Islet precursor cell (in vitro differentiated cells): ENCODE measurements at regions not wholly inside any gene's neighbourhood (a gene's known extent, or its start where the extent isn't known, plus 50 kb on each side); places are given as distances from the start of the nearest gene placed in this dataset.

Experiments used
- DNase-seq: peaks from one replicate; pipeline ENCODE4 v3.0.0-alpha.2; 2018

DNA sequence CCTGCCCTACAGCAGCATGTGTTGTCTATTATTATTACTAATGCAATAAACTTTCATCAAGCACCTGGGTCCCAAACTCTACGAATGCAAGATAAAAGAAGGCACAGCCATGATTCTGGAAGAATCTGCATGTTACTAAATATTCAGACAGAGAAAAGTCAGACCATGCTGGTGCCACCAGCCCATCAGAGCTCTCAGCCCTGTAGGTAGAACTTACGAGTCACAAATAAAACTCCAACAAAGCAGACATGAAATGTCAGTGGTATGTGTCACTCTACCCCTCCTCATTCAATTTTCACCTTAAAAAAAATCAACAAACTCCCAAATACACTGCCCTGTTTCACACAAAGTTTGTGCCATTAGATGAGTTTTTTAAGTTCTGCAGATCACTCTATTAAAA is 62.4 kb upstream of the TIAM1 start:
- no peak for DNase-seq

DNA sequence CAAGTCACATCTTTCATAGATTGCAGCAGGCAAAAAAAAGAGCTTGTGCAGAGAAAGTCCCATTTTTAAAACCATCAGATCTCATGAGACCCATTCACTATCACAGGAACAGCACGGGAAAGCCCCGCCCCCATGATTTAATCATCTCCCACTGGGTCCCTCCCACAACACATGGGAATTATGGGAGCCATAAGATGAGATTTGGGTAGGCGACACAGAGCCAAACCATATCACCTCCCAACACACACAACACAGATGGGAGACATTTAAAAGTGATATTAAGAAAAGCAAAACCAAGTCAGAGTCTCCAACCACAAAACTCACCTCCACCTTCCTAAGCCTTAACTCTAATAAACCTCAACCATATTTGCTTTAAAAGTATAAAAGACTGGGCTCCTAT is 61.5 kb upstream of the TIAM1 start:
- DNase-seq = peak; percentile 12

DNA sequence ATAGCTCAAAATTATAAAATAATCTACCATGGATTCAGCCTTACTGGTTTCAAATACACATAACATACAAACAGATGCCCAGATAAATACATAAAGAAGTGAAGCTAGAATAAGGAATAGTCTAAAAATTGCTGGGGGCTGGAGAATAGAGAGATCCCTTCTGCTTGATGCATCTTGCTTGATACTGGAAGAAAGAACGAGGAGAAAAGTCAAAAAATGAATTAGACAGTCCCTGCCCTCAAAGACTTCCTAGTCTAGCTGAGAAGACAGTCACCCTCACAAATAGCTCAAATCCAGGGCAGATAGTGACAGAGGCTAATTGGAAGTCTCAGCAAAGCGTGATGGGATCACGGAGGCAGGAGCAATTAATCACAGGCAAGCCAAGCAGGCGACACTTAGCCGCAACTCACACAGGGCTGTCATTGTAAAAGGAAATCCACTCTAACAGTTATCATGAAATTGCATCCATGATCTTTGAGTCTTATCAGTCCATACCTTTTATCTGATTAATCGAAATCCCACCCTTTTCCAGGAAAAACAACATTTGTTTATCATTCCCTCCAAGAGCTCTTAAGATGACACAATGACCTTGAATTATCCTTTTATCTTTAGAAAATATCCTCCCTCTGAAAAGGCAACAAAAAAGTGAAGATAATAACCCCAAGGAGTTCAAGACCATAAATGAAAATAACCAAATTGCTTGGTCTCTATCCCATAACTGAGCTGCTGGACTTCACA is 59.7 kb upstream of the TIAM1 start:
- DNase-seq = no peak

DNA sequence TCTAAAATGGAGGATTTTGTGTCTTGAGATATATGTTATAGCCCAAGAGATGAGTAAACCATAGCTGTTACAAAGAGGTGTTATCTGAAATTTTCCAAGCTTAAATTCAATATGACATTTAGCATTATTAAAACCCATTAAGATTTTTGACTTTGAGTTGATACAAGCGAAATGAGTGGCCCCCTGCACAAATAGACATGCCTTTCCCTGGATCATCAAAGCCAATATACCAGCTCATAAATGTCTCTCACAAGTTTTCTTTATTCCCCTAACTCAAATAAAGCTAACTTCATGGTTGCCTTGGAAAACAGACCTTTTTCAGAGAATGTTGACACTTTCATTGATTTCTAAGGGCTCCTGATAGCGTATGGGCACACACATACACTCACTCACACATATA is 55.5 kb upstream of the TIAM1 start:
- DNase-seq = no peak

DNA sequence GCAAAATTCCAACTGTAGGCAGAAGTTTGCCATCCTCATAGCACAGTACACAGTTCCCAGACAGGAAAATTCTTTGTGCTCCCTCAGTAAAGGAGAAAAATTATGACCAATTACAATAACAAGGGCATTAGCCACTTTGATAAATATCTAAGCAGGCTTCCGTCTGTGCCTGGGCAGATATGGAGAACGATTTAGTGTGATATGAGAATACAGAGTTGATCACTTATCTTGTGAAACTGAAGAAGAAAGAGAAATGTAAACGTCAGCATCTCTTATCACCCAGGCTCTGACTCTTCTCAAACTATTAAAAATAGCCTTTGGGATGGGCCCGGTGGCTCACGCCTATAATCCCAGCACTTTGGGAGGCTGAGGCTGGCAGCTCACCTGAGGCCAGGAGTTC is 54.5 kb upstream of the TIAM1 start:
- DNase-seq = no peak

DNA sequence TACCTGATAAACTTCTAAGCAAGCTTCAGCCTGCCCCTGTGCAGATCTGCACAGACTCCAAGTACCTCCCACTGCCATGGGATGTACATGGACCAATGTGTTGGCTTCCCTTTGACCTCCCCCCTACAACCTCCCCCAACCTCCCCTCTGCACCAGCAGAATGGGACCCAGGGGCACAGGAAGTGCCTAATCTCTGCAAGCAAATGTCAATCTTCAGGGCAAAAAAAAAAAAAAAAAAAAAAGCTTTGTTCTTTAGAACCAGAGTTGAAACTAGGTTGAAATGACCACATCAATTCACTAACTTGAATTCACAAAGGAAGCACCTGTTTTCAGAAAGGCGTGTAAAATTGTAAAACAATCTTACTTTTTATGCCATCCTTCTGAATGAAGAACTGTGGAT is 53.9 kb upstream of the TIAM1 start:
- DNase-seq = no peak

DNA sequence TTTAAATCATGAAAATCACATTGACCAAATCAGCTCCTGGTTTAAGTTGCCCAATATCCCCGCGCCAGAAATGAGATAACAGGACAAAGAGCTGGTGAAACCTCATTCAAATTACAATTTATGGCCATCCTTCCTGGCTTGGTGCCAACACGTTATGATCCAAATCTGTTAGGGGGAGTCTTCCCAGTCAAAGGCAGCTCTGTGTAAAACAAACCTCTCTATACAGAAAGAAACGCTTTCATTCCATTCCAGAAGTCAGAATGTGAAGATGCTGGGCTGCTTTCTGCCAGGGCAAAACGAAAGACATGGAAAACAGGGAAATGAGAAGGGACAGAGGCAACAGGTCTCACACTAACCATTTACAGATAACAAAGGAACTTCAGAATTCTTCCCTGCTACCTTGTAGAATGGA is 53.5 kb upstream of the TIAM1 start:
- no peak for DNase-seq

DNA sequence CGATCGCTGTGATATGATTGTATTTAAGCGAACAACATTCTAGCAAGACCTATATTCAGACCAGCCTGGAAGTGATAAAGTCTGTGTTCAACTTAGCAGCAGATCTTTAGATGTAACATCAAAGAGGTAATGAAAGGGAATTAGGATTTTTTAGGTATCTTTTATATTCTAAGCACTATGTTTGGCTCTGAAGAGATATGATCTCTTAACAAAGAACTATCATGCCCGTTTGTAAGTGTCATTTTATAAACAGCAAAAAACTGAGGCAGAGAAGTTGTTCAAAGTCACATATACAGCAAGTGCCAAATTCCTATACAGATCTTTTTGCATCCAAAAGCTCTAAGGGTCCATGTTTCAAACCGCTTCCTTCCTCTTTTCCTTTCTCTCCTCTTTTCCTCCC is 53.0 kb upstream of the TIAM1 start:
- DNase-seq = no peak

DNA sequence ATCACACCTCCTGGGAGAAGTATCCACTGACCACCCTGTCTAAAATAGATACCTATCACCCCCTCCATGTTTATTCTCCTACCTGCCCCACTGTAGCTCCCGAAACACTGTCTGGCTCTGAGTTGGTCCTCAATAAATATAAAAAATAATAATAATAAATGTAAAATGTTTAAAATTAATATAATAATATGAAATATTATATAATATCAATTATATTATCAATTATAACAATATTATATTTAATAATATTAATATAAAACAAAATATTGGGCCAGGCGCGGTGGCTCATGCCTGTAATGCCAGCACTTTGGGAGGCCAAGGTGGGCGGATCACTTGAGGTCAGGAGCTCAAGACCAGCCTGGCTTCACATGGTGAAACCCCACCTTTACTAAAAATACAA is 52.3 kb upstream of the TIAM1 start:
- DNase-seq = no peak

DNA sequence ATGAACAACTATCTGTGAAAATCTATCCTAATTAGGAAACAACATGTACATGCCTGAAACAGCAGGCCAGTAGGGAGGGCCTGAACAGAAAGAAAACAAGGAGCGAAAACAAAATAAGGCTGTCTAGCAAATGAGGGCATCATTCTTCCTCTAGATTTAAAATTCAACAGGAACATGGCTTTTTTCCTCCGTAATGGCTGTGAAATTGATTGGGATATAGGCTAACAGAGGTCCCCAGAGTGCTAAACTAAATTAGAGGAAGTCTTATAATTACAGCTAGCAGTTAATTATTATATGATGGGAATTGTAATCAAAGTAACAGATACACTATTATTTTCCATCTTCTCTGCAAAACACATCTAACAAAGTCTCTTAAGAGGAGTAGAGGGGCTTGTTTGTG is 51.7 kb upstream of the TIAM1 start:
- DNase-seq = no peak

DNA sequence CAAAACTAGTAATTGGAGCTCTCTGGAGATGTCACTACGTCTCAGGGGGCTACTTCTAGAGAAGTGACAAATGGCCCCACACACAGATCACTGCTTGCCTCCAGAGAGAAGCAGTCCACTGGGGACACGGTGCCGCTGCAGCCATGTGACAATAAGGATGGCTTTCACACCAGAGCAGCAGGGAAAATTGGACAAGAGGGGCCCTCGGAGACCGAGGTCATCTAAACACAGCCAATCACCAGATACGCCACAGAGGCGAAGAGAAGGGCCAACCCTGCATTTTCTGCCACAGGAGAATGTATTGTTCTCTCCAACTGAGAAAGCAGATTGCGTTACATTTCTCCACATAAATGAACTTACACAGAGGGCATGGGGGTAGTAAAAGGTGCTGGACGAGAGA is 51.2 kb upstream of the TIAM1 start:
- no peak for DNase-seq

DNA sequence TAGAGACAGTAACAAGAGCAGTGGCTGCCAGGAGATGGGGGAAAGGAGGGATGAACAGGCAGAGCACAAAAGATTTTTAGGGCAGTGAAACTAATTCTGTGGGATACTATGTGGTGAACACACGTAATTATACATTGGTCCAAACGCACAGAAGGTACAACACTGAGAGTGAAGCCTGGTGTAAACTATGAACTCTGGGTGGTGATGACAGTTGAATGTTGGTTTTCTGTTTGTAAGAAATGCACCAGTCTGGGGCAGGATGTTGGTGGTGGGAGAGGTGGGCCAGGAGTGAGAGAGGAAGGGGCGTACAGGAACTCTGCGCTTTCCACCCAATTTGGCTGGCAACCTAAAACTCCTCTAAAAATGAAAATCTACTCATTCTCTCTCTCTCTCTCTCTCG is 50.2 kb upstream of the TIAM1 start:
- DNase-seq = no peak
